ENCODE measurements at regions not wholly inside any gene's neighbourhood (a gene's known extent, or its start where the extent isn't known, plus 50 kb on each side); places are given as distances from the start of the nearest gene placed in this dataset.

- no peak for DNase-seq (ENCODE audit: low spot score)
Observed at GRCh38 chr11:32531528-32531927, 52.1 kb upstream of the EIF3M start.

- no peak for DNase-seq (ENCODE audit: low spot score)
Observed at GRCh38 chr11:32529994-32530588, 53.5 kb upstream of the EIF3M start.

- no peak for DNase-seq (ENCODE audit: low spot score)
Observed at GRCh38 chr11:32527261-32528175, 56.1 kb upstream of the EIF3M start.

- no peak for DNase-seq (ENCODE audit: low spot score)
Observed at GRCh38 chr11:32526760-32527159, 56.9 kb upstream of the EIF3M start.

- no peak for DNase-seq (ENCODE audit: low spot score)
Observed at GRCh38 chr11:32511926-32512325, 71.7 kb upstream of the EIF3M start.

- DNase-seq (ENCODE audit: low spot score) = no peak
Observed at GRCh38 chr11:32510039-32510438, 73.6 kb upstream of the EIF3M start.

- no peak for DNase-seq (ENCODE audit: low spot score)
Observed at GRCh38 chr11:32508780-32509179, 73.4 kb upstream of the WT1 start.

- no peak for DNase-seq (ENCODE audit: low spot score)
Observed at GRCh38 chr11:32500001-32500400, 64.7 kb upstream of the WT1 start.

- DNase-seq (ENCODE audit: low spot score) = no peak
Observed at GRCh38 chr11:32497951-32498350, 62.6 kb upstream of the WT1 start.

- no peak for DNase-seq (ENCODE audit: low spot score)
Observed at GRCh38 chr11:32494629-32495028, 59.3 kb upstream of the WT1 start.

GRCh38 chr11:32489464-32489863, 54.1 kb upstream of the WT1 start:
- DNase-seq (ENCODE audit: low spot score) = no peak

- DNase-seq (ENCODE audit: low spot score) = peak; percentile 17
Observed at GRCh38 chr11:32487270-32487669, 51.9 kb upstream of the WT1 start.

GRCh38 chr11:32485733-32486132, 50.4 kb upstream of the WT1 start:
- DNase-seq (ENCODE audit: low spot score) = no peak

Data from NAMALWA (cell line).